Neural cell (in vitro differentiated cells): ENCODE measurements at regions not wholly inside any gene's neighbourhood (a gene's known extent, or its start where the extent isn't known, plus 50 kb on each side); places are given as distances from the start of the nearest gene placed in this dataset.

Experiments used
- CTCF ChIP-seq: fragments of 450-650 bp; IDR thresholded peaks from 2 replicates; pipeline ENCODE4 v1.5.1; 2014; ENCODE audit warnings: antibody characterized with exemption, mild to moderate bottlenecking, moderate library complexity; ENCODE audit not compliant: poor library complexity, severe bottlenecking
- EP300 ChIP-seq: fragments of 450-650 bp; conservative IDR thresholded peaks from 2 replicates; pipeline ENCODE4 v1.6.1; 2014; ENCODE audit warnings: antibody characterized with exemption, mild to moderate bottlenecking, moderate library complexity; ENCODE audit not compliant: poor library complexity, severe bottlenecking
- EZH2 ChIP-seq: fragments of 200-600, 300-800 bp; shearing (Covaris generic), sonication (generic); IDR thresholded peaks from 2 replicates; pipeline ENCODE4 v1.6.1; 2014; ENCODE audit warnings: antibody characterized with exemption, low read length, borderline replicate concordance, mild to moderate bottlenecking; ENCODE audit not compliant: insufficient read depth, poor library complexity, severe bottlenecking
- MXI1 ChIP-seq: fragments of 450-650 bp; conservative IDR thresholded peaks from 2 replicates; pipeline ENCODE4 v1.6.1; 2014; ENCODE audit warnings: antibody characterized with exemption, mild to moderate bottlenecking; ENCODE audit not compliant: poor library complexity, severe bottlenecking
- POLR2AphosphoS5 ChIP-seq: IDR thresholded peaks from 2 replicates; pipeline ENCODE4 v1.6.1; 2012
- RAD21 ChIP-seq: fragments of 450-650 bp; conservative IDR thresholded peaks from 2 replicates; pipeline ENCODE4 v1.6.1; 2014; ENCODE audit warnings: antibody characterized with exemption, mild to moderate bottlenecking, moderate library complexity
- REST ChIP-seq: IDR thresholded peaks from 2 replicates; pipeline ENCODE4 v1.6.1; 2012; ENCODE audit warnings: borderline replicate concordance
- SMC3 ChIP-seq: fragments of 450-650 bp; conservative IDR thresholded peaks from 2 replicates; pipeline ENCODE4 v1.6.1; 2014; ENCODE audit warnings: antibody characterized with exemption, mild to moderate bottlenecking, moderate library complexity; ENCODE audit not compliant: poor library complexity

GRCh38 chr3:111359261-111360030 is 182.6 kb upstream of the CD96 start:
- TF ChIP-seq REST (no peak), CTCF (no peak), SMC3 (no peak), EZH2 (no peak), EP300 (no peak), RAD21 (no peak), POLR2AphosphoS5 (no peak), MXI1 (no peak)
